ENCODE measurements at regions not wholly inside any gene's neighbourhood (a gene's known extent, or its start where the extent isn't known, plus 50 kb on each side); places are given as distances from the start of the nearest gene placed in this dataset.

DNA sequence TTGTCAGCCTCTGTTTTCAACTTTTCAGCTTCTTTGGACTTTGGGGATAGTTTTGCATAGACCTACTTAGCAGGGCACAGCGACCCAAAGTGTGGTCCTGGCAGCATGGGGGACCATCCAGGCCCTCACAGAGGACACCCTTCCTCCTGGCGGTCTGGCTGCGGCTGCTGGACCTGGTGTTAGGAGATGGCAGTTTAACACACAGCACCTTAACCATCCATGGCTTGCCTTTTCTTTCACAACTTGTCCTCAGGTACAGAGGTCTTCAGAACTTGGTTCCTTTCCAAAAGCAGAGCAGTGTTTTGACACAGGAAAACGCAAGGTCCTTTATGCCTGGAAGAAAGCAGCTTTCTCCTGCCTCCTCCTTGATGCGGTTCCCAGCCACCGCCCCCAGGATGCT is 68.1 kb downstream of the RHOU start:
- H3K36me3 ChIP-seq = no peaks in the 10 kb centered on the region
- TF ChIP-seq, protein P1, sequence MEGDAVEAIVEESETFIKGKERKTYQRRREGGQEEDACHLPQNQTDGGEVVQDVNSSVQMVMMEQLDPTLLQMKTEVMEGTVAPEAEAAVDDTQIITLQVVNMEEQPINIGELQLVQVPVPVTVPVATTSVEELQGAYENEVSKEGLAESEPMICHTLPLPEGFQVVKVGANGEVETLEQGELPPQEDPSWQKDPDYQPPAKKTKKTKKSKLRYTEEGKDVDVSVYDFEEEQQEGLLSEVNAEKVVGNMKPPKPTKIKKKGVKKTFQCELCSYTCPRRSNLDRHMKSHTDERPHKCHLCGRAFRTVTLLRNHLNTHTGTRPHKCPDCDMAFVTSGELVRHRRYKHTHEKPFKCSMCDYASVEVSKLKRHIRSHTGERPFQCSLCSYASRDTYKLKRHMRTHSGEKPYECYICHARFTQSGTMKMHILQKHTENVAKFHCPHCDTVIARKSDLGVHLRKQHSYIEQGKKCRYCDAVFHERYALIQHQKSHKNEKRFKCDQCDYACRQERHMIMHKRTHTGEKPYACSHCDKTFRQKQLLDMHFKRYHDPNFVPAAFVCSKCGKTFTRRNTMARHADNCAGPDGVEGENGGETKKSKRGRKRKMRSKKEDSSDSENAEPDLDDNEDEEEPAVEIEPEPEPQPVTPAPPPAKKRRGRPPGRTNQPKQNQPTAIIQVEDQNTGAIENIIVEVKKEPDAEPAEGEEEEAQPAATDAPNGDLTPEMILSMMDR (IDR thresholded peaks at IDR 0.05) = no peak
- H3K4me1 ChIP-seq = peaks cover 29% of the 10 kb centered on the region
- no peak overlapping the region for H3K4me3 ChIP-seq
- no peaks in the 10 kb centered on the region for H3K27me3 ChIP-seq (ENCODE audit: low read depth)
- ATAC-seq = no peak
- H3K27ac ChIP-seq = no peak overlapping the region
- intact Hi-C loops (cut with DNase I) = no loop called here
- no peak for DNase-seq
- no peaks in the 10 kb centered on the region for H3K9me3 ChIP-seq

DNA sequence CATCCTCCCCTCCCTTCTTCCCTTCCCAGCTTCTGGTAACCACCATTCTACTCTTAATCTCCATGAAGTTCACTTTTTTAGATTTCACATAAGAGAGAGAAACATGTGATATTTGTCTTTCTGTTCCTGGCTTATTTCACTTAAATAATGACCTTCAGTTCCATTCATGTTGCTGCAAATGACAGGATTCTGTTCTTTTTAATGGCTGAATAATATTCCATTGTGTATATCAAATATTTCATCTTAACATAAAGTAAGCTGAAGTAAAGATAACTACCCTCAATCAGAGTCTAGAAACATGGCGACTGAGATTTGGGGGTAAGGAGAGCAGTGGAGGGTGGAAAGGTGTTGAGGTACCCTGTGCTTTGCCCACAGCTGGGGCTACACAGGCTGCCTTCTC is 68.9 kb downstream of the RHOU start:
- Histone ChIP-seq H3K27ac (no peak overlapping the region), H3K27me3 (ENCODE audit: low read depth) (no peaks in the 10 kb centered on the region), H3K9me3 (no peaks in the 10 kb centered on the region), H3K4me3 (no peak overlapping the region), H3K4me1 (peaks cover 29% of the 10 kb centered on the region), H3K36me3 (no peaks in the 10 kb centered on the region)
- ATAC-seq (no peak), DNase-seq (no peak)
- intact Hi-C loops (cut with DNase I) = no loop called here
- TF ChIP-seq, protein P1 (IDR thresholded peaks at IDR 0.05) = no peak

DNA sequence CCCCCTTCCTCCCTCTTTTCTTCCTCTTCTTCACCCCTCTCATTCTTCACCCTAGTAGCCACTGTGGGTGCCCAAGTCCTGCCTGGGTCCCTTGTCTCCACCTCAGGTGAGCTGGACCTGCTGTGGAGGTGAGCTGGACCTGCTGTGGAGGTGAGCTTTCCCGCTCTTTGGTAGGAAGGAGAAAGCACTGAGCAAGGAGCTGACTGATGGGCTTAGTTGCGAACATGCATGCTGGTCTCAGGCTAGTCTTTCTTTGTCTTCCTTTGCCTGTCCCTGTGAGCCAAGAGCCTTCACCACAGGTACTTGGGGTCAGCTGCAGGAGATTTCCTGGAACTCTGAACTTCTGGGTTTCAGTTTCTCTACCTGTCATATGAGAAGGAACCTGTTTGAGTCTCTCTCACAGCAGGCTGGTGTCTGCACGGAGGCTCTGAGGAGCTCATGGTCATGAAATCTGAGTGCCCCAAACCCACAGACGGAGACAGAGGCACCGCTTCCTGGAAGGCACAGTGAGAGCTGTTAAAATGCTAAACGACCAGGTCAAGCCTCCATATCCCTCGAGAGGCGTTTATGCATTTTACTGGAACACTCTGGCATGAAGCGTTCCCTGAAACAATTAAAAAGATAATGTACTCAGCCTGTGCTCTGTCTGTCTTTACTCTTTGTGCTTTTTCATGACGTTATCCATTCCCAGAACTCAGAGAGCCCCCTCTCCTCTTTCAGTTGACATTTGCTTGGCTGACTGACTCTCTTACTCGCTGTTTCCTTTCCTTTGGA is 69.5 kb downstream of the RHOU start:
- Histone ChIP-seq H3K27me3 (ENCODE audit: low read depth) (no peaks in the 10 kb centered on the region), H3K4me1 (peaks cover 33% of the 10 kb centered on the region), H3K36me3 (no peaks in the 10 kb centered on the region), H3K9me3 (no peaks in the 10 kb centered on the region), H3K27ac (no peak overlapping the region), H3K4me3 (no peak overlapping the region)
- ATAC-seq = peak; percentile 14 to 45
- no peak for DNase-seq
- TF ChIP-seq, protein P1 (IDR thresholded peaks at IDR 0.05) = no peak
- intact Hi-C loops (cut with DNase I) = no loop called here

DNA sequence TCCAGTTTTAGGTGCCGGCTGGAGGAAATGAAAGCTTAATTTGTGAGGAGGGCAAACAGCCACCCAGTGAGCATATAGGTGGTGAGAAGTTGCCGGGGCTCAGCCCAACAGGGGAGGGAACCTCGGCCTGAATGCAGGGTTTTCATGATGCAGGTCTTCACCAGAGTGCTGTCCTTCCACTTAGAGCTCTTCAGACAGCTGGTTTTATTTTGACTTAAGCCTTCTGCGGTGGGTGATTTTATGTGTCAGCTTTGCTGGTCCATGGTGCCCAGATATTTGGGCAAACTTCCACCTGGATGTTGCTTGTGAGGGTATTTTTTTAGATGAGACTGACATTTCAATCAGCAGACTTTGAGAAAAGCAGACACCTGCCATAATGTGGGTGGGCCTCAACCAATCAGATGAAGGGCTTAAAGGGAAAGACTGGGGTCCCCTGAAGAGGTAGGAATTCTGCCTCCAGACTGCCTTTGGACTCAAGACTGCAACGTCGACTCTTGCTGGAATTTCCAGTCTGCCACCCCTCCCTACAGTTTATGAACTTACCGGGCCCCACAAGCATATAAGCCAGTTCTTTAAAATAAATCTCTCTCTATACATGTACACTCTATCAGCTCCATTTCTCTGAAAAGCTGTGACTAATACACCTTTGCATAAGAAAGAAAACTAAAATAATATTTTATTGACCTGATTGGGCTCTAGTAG is 72.8 kb downstream of the RHOU start:
- H3K36me3 ChIP-seq = no peaks in the 10 kb centered on the region
- no peak for DNase-seq
- peaks cover 26% of the 10 kb centered on the region for H3K4me1 ChIP-seq
- intact Hi-C loops (cut with DNase I) = no loop called here
- no peak overlapping the region for H3K27ac ChIP-seq
- TF ChIP-seq, protein P1 (IDR thresholded peaks at IDR 0.05) = no peak
- H3K27me3 ChIP-seq (ENCODE audit: low read depth) = no peaks in the 10 kb centered on the region
- H3K9me3 ChIP-seq = no peaks in the 10 kb centered on the region
- H3K4me3 ChIP-seq = no peak overlapping the region
- no peak for ATAC-seq

DNA sequence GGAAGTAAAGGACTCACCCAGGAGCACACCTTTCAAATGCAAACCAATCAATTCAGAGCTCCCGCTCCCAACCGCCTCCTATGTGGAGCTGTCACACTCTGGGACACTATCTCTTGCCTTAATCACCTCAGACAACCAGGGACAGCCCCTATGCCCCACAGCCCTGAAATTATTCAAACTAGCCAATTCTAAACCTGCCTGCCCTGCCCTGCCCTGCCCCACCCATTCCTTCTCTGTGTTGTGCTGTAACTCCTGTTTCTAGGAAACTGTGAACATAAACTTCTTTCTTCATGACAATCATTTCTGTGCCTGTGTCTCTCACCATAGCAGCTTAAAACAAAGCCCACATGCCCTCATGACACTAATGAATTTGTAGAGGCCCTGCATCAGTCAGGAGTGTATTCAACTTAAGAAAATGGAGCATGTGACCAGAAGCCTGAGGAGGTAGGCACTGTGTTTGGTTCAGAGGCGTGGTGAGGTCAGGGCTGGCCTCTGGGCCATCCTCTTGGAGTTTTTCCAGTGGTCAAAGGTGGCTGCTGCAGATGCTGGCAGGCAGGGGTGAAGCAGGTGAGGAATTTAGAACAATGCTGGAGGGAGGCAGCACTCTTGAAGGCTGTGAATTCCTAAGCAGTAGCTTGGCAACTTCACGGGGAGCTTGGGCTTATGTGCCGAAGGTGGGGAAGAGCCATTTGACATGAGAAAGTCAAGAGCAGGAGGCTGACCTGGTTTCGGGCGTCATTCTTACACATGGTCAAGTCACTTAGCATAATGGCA is 74.5 kb downstream of the RHOU start:
- intact Hi-C loops (cut with DNase I) = no loop called here

More for the DNA sequence above, 74.5 kb downstream of the RHOU start:
- H3K27me3 ChIP-seq (ENCODE audit: low read depth) = no peaks in the 10 kb centered on the region
- ATAC-seq (peak; percentile 78 to 82), DNase-seq (peak; percentile 44)
- no peaks in the 10 kb centered on the region for H3K9me3 ChIP-seq
- peaks cover 23% of the 10 kb centered on the region for H3K4me1 ChIP-seq
- peak overlapping the region; percentile 19 for H3K27ac ChIP-seq
- TF ChIP-seq, protein P1 (IDR thresholded peaks at IDR 0.05) = no peak
- no peak overlapping the region for H3K4me3 ChIP-seq
- H3K36me3 ChIP-seq = no peaks in the 10 kb centered on the region

Data from lower lobe of right lung (tissue), 2 donors.